K562 (cell line): ENCODE measurements at regions not wholly inside any gene's neighbourhood (a gene's known extent, or its start where the extent isn't known, plus 50 kb on each side); places are given as distances from the start of the nearest gene placed in this dataset.
"Not testable (repeated sequence)": the region's sequence is repeated elsewhere in the genome, so short reads cannot be mapped to it uniquely, and the experiment has no call there.

Experiments used
- ATAC-seq: fragments of 200-7000 bp; cut with Tn5 transposase; 3 replicates; pipeline ENCODE4 v1.9.1; 2020; ENCODE audit warnings: moderate library complexity
- BruUV-seq: library from RNA; stranded (reverse); fragments of 400-500 nt; replicated peaks from 2 replicates; lab custom pipeline; 2021; lab: Mats Ljungman, UMichigan
- CTCF ChIA-PET: fragments of 300-600 bp; formaldehyde crosslinking; extraction: SDS; loops from one replicate; lab custom pipeline; 2021; ENCODE audit warnings: low intra/inter-chr PET ratio; lab: Yijun Ruan, JAX
- POLR2A ChIA-PET: fragments of 300-600, 350-650 bp; sonication (Branson Sonifier 250); formaldehyde crosslinking; extraction: SDS; loops from one replicate; lab custom pipeline; 2021; ENCODE audit warnings: antibody characterized with exemption, inconsistent platforms; lab: Yijun Ruan, JAX
- DNase-seq, 4 experiments: peaks; one replicate each; pipeline versions ENCODE4 v3.0.0 to v3.0.0-alpha.2; 2011 to 2018; ENCODE audit warnings: low spot score in 3 of 4, mixed read lengths in 3 of 4; ENCODE audit errors: extremely low read depth in 1 of 4
- FAIRE-seq: peaks from 2 replicates; lab custom pipeline; 2011; peaks lifted over from hg19 to GRCh38; lab: Jason Lieb, UNC
- H2AFZ ChIP-seq: 2 replicates; pipeline ENCODE4 v1.6.0; 2011; ENCODE audit warnings: low read depth, low read length, control low read depth, inconsistent platforms
- H3K27ac ChIP-seq: fragments of 200-600 bp; 3 replicates; pipeline ENCODE4 v1.8.0; 2011; ENCODE audit warnings: low read depth, mild to moderate bottlenecking, control low read depth, inconsistent platforms, low read length, moderate library complexity, mixed read lengths; ENCODE audit errors: extremely low read depth
- H3K27me3 ChIP-seq, 2 experiments: fragments of 300-600 bp in 1 of 2; 2 replicates in 1 of 2; 3 replicates in 1 of 2; pipeline versions ENCODE4 v1.6.0 to v1.8.0; 2011; ENCODE audit warnings: inconsistent platforms in 2 of 2, low read length in 2 of 2, mild to moderate bottlenecking in 1 of 2, mixed read lengths in 1 of 2, moderate library complexity in 1 of 2; ENCODE audit not compliant: control insufficient read depth in 2 of 2, insufficient read depth in 2 of 2
- H3K36me3 ChIP-seq: fragments of 300-600 bp; 3 replicates; pipeline ENCODE4 v1.8.0; 2011; ENCODE audit warnings: mild to moderate bottlenecking, low read length, inconsistent platforms; ENCODE audit not compliant: control insufficient read depth, insufficient read depth
- H3K4me1 ChIP-seq, 2 experiments: fragments of 200-600 bp in 1 of 2; replicated peaks in 1 of 2; 2 replicates in 1 of 2; 3 replicates in 1 of 2; pipeline versions ENCODE4 v1.5.1 to v1.8.0; 2011; ENCODE audit warnings: inconsistent platforms in 2 of 2, low read length in 2 of 2, mild to moderate bottlenecking in 1 of 2, mixed read lengths in 1 of 2, moderate library complexity in 1 of 2; ENCODE audit not compliant: control insufficient read depth in 2 of 2, insufficient read depth in 2 of 2
- H3K4me2 ChIP-seq: 2 replicates; pipeline ENCODE4 v1.6.1; 2011; ENCODE audit warnings: low read length, control low read depth, inconsistent platforms, mixed read lengths; ENCODE audit not compliant: insufficient read depth
- H3K4me3 ChIP-seq: fragments of 200-600 bp; sonication (generic), shearing (Covaris generic); 2 replicates; pipeline ENCODE4 v1.5.1; 2016; ENCODE audit warnings: control low read depth, inconsistent platforms
- H3K79me2 ChIP-seq: fragments of 200-600 bp; 3 replicates; pipeline ENCODE4 v1.8.0; 2011; ENCODE audit warnings: low read length, inconsistent platforms; ENCODE audit not compliant: control insufficient read depth, insufficient read depth
- H3K9ac ChIP-seq, 2 experiments: 2 replicates each; pipeline versions ENCODE4 v1.6.0 to v1.6.1; 2011; ENCODE audit warnings: low read depth in 2 of 2, low read length in 2 of 2, control low read depth in 1 of 2, inconsistent platforms in 1 of 2, mild to moderate bottlenecking in 1 of 2, mixed read lengths in 1 of 2; ENCODE audit not compliant: insufficient read depth in 1 of 2
- H3K9me1 ChIP-seq: one replicate; pipeline ENCODE4 v1.6.0; 2011; ENCODE audit warnings: inconsistent platforms, mild to moderate bottlenecking, low read length, moderate library complexity; ENCODE audit not compliant: control insufficient read depth, insufficient read depth
- H3K9me3 ChIP-seq: replicated peaks from 2 replicates; pipeline ENCODE4 v1.5.1; 2011; ENCODE audit warnings: low read depth, low read length, inconsistent platforms; ENCODE audit not compliant: control insufficient read depth, insufficient read depth
- H4K20me1 ChIP-seq: replicated peaks from 2 replicates; pipeline ENCODE4 v1.6.1; 2011; ENCODE audit warnings: low read length, inconsistent platforms, mixed read lengths; ENCODE audit not compliant: control insufficient read depth, insufficient read depth
- ASH1L ChIP-seq: fragments of 450-650 bp; IDR thresholded peaks from 2 replicates; pipeline ENCODE4 v1.6.1; 2018; ENCODE audit warnings: borderline replicate concordance, mild to moderate bottlenecking, low read depth; ENCODE audit not compliant: partially characterized antibody
- BCOR ChIP-seq: fragments of 450-650 bp; IDR thresholded peaks from 2 replicates; pipeline ENCODE4 v1.6.1; 2016
- ELF1 ChIP-seq: fragments of 200-800 bp; sonication (Bioruptor generic); IDR thresholded peaks from 2 replicates; pipeline ENCODE4 v1.6.1; 2016; ENCODE audit warnings: missing genetic modification characterization, missing compliant biosample characterization
- MAZ ChIP-seq, 2 experiments: fragments of 450-650 bp in 1 of 2; sonication (generic) in 1 of 2; formaldehyde crosslinking; IDR thresholded peaks in 1 of 2; conservative IDR thresholded peaks in 1 of 2; 2 replicates each; pipeline versions ENCODE4 v1.4.0 to v1.5.0; 2020; ENCODE audit warnings: mild to moderate bottlenecking in 1 of 2, missing genetic modification reagents in 1 of 2
- POLR2A ChIP-seq: fragments of 450-650 bp; conservative IDR thresholded peaks from 2 replicates; pipeline ENCODE4 v1.6.1; 2016
- ZNF146 ChIP-seq: IDR thresholded peaks from one replicate; pipeline ENCODE4 v1.6.1; 2018; ENCODE audit warnings: missing compliant biosample characterization; ENCODE audit not compliant: unreplicated experiment
- WGBS: fragments of 100-300 bp; shearing (Covaris generic); methylation state at CpG from one replicate; pipeline ENCODE4 v1.1.6; 2016; ENCODE audit warnings: low coverage, mixed read lengths; ENCODE audit not compliant: insufficient coverage; ENCODE audit errors: missing lambda C conversion rate; 5-methylcytosine and 5-hydroxymethylcytosine counted together
- in situ Hi-C: fragments of 300-500 bp; cut with MboI; formaldehyde crosslinking; loops from 4 replicates; pipeline ENCODE4 v1.15.0; 2018; ENCODE audit warnings: inconsistent platforms, mixed read lengths
- intact Hi-C: fragments of 100-400 bp; cut with micrococcal nuclease; formaldehyde crosslinking; loops from 2 replicates; pipeline ENCODE4 v1.14.2; 2022
- TF ChIP-seq, protein P1 (sequence below), 2 experiments: fragments of 450-650 bp; formaldehyde crosslinking in 1 of 2; IDR thresholded peaks; 2 replicates each; pipeline versions ENCODE4 v1.4.0 to v1.6.1; 2014 to 2020; ENCODE audit warnings: mild to moderate bottlenecking in 2 of 2, borderline replicate concordance in 1 of 2, low read depth in 1 of 2

DNA sequence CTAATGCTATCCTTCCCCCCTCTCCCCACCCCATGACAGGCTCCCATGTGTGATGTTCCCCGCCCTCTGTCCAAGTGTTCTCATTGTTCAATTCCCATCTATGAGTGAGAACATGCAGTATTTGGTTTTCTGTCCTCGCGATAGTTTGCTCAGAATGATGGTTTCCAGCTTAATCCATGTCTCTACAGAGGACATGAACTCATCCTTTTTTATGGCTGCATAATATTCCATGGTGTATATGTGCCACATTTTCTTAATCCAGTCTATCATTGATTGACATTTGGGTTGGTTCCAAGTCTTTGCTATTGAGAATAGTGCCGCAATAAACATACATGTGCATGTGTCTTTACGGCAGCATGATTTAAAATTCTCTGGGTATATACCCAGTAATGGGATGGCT is 68.7 kb upstream of the SLC44A3 start:
- 3% methylated on average over 5 of the region's 5 CpGs for WGBS
- ATAC-seq, intact Hi-C loops, H3K4me1 ChIP-seq, BruUV-seq, H3K27ac ChIP-seq, FAIRE-seq, H2AFZ ChIP-seq, H3K4me2 ChIP-seq, H3K9me3 ChIP-seq, H3K36me3 ChIP-seq, in situ Hi-C loops, H3K79me2 ChIP-seq, CTCF ChIA-PET, H3K9ac ChIP-seq, H3K9me1 ChIP-seq, H3K27me3 ChIP-seq, H3K4me3 ChIP-seq, DNase-seq, H4K20me1 ChIP-seq, POLR2A ChIA-PET: not testable (repeated sequence)
- peak; percentile 69 for TF ChIP-seq ZNF146

DNA sequence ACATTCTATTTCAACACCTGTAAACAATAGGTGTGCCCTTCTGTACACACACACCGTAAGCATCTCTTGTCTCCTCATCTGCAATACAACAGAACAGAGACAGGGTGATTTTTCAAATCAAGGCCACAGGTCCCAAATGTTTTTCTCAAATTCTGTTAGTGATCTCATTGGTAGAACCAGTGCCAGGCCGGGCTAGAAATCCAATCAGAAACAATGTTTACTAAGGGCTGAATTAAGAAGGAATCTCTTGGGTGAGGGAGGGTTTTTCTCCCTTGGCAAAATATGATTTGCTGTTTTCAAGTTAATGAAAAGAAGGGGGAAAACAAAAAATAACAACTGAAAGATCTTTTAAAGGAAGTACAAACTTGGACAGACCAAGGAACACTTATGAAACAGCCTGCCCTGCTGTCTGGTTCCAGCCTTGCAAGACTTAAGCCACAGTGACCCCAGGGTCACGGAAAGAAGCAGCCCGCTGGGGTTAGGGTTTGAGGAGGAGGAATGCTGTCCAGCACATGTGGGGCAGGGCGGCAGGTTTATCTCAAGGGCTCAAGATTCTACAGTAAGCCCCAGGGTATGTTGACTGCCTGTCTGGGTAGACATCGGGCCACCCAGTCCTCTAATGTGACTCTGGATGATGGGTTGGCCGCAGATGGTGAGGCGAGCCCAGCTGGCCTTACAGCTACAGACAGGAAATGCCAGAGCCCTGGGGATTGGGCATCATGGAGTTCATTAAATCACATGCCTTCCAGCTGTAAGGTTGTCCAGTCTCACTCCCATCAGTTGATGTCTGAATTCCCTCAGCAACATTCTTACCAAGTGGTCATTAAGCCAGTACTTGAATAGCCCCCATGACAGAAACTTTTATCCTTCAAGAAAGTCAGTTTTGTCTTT is 73.3 kb upstream of the SLC44A3 start:
- no peak for ATAC-seq
- intact Hi-C loops = no loop called here
- H3K9me1 ChIP-seq = no peaks in the 10 kb centered on the region
- no peaks in the 10 kb centered on the region for H3K36me3 ChIP-seq
- H3K9ac ChIP-seq = no peak overlapping the region
- H2AFZ ChIP-seq = no peak overlapping the region
- ChIA-PET POLR2A (no interaction called here), CTCF (no interaction called here)
- FAIRE-seq = no peak
- H3K4me1 ChIP-seq = no peaks in the 10 kb centered on the region
- H3K27ac ChIP-seq = no peak overlapping the region
- no peak overlapping the region for H3K4me2 ChIP-seq
- under 1% methylated on average over 8 of the region's 8 CpGs for WGBS
- no peaks in the 10 kb centered on the region for H4K20me1 ChIP-seq
- no peaks in the 10 kb centered on the region for H3K27me3 ChIP-seq
- no peaks in the 10 kb centered on the region for H3K9me3 ChIP-seq
- no peaks in the 10 kb centered on the region for H3K79me2 ChIP-seq
- no peak overlapping the region for H3K4me3 ChIP-seq
- in situ Hi-C loops = no loop called here
- DNase-seq = peak in 1 of 4 experiments; percentile 13
- no TSS peak for BruUV-seq
- TF ChIP-seq, protein P1, sequence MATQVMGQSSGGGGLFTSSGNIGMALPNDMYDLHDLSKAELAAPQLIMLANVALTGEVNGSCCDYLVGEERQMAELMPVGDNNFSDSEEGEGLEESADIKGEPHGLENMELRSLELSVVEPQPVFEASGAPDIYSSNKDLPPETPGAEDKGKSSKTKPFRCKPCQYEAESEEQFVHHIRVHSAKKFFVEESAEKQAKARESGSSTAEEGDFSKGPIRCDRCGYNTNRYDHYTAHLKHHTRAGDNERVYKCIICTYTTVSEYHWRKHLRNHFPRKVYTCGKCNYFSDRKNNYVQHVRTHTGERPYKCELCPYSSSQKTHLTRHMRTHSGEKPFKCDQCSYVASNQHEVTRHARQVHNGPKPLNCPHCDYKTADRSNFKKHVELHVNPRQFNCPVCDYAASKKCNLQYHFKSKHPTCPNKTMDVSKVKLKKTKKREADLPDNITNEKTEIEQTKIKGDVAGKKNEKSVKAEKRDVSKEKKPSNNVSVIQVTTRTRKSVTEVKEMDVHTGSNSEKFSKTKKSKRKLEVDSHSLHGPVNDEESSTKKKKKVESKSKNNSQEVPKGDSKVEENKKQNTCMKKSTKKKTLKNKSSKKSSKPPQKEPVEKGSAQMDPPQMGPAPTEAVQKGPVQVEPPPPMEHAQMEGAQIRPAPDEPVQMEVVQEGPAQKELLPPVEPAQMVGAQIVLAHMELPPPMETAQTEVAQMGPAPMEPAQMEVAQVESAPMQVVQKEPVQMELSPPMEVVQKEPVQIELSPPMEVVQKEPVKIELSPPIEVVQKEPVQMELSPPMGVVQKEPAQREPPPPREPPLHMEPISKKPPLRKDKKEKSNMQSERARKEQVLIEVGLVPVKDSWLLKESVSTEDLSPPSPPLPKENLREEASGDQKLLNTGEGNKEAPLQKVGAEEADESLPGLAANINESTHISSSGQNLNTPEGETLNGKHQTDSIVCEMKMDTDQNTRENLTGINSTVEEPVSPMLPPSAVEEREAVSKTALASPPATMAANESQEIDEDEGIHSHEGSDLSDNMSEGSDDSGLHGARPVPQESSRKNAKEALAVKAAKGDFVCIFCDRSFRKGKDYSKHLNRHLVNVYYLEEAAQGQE (IDR thresholded peaks at IDR 0.05; ENCODE audit: borderline replicate concordance) = 0 out of 2 replicates have a peak, but pooled peaks have one; percentile 6
- TF ChIP-seq, protein P1 (CRISPR knock-in tag; IDR thresholded peaks at IDR 0.05; ENCODE audit: low read depth) = no peak
- TF ChIP-seq ELF1 (tag) (no peak), BCOR (no peak), ASH1L (no peak), MAZ (CRISPR knock-in tag; conservative IDR thresholded peaks at IDR 0.05 in 1 of 2, IDR thresholded peaks at IDR 0.05 in 1 of 2) (no peak), POLR2A (no peak)
